Activated gamma-delta T cell treated with anti-CD3 and anti-CD28 coated beads, Interleukin-2, amount 50 U/mL, for 16 hours (primary cell): ENCODE measurements at regions not wholly inside any gene's neighbourhood (a gene's known extent, or its start where the extent isn't known, plus 50 kb on each side); places are given as distances from the start of the nearest gene placed in this dataset.

Experiments used
- DNase-seq: peaks from one replicate; pipeline ENCODE4 v3.0.0-alpha.2; 2020; ENCODE audit warnings: low read depth

DNA sequence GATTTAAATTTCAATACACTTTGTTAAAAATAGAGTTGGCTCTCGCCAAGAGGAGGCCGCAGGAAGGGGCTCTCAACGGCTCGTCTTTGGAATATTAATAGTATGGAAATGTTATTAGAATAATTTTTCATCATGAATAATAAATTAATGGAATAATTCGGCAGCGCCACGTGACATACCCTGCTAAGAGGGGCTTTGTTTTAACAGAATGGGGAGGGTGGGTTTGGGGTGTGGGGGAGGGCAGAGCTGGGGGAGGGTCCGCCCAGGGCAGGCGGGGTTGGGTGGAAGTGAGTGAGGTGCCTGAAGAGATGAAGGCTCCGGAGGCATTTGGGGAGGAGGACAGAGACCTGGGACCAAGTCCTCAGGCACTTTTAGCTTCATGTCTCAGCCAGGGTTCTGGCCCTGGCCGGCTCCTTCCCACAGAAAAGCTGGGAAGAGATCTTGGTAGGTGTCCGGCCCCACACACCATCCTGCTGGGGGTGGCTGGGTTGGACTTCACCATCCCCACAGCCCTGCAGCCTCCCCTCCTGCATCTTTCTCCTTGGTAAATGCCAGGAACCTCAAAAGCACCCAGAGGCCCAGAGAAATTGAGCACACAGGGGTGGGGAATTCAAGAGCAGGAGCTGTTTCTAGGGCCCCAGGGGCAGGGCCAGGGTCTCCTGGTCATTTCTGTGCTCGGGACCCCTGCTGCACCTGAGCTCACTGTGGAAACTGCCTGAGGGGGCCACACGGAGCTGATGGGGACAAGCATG lies 93.6 kb upstream of the BHLHE23 start:
- DNase-seq = no peak

DNA sequence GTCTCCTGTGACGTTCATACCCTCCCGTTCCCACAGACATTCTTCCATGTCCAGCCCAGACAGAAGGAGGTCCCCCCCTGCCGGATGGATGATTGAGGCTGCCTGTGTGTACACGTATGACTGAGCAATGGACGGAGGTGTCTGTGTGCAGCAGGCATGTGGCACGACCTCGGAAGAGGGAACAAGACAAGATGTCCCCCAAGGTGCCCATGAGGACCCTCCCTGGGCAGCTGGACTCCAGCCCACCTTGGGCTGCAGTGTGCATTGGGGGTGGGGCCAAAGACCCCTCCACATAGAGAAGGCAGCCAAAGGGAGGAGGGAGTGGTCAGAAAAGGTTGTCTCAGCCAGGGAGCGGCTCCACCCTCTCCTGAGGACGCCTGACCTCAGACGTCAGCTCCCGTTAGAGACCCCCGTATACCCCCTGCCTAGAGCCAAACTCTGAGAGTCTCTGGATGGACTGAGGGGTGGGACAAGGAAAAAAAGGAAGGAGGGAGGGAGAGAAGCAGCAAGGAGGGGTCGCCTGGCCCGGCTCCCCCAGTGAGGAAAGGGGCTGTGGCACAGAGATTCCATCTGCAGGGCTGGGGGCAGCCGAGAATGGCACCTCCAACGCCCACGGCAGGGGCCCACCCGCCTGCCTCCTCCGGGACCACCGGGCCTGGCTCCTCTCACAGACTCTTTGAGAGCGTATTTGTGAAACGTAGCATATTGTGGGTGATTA lies 92.9 kb upstream of the BHLHE23 start:
- no peak for DNase-seq

DNA sequence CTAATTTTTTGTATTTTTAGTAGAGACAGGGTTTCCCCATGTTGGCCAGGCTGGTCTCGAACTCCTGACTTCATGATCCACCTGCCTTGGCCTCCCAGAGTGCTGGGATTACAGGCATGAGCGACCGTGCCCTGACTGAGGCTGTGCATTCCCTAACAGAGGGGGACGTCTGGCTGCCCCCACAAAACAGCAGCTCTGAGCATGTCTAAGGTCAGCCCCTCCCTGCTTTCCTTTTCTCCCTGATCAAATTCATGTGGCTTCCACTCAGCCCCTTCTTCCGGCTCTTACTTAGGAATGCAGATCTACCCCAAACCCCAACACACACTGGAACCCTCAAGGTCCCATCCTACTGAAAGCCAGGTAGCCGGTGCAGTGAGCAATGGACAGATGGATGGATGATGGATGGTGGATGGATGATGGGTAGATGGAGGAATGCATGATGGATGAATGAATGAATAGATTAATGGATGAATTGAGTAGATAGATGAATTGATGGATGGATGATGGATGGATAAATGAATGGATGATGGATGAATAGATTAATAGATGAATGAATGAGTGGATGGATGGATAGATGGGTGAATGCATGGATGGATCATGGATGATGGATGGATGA lies 91.5 kb upstream of the BHLHE23 start:
- DNase-seq = no peak

DNA sequence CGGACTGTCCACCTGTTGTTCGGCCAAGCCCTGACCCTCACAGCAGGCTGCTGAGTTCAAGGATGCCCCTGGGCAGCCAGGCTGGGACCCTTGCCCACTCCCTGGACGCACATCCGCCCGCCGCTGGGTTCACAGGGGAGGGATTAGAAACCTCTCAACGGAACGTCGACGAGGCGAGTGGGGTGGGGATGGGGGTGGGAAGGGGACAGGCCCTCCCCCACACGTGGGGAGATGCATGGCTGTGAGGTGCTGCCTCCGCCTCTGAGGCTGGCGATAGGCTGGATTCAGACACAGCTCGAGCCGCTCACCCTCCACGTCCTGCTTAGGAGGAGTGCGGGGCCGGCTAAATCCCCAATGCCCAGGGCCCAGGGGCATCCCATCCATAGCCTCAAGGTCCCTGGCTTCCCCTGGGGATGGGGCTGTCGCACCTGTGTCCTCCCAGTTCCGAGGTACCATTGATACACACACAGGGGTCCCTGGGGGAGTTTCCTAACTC lies 90.6 kb upstream of the BHLHE23 start:
- no peak for DNase-seq

DNA sequence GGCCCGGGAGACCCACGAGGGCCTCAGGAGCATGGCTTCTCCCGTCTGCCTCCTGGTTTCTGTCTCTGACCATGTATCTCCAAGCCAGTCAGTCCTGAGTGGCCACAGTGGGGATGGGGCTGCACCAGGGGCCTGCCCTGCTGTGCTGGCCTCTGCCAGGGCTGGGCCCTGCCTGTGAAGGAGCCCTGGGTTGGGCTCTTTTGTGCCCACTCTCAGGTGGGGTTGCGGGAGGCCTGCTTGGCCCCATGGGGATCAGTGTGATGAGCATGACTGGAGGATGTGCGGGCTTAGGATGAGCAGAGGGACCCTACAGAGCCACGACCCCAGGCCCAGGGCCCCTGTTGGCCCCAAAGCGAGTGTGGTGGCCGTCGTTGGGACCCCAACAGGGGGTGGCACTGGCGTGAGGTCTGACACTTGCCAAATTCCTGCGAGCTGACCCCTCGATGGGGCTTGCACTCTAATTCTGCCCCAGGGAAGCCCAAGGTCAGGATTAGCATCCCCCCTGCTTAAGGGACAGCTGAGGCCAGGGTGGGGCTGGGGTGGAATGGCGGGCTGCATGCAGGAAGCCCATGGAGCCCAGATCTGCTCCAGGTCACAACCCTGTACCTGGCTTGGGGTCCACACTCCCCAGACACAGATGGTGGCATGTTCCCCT lies 90.0 kb upstream of the BHLHE23 start:
- no peak for DNase-seq

DNA sequence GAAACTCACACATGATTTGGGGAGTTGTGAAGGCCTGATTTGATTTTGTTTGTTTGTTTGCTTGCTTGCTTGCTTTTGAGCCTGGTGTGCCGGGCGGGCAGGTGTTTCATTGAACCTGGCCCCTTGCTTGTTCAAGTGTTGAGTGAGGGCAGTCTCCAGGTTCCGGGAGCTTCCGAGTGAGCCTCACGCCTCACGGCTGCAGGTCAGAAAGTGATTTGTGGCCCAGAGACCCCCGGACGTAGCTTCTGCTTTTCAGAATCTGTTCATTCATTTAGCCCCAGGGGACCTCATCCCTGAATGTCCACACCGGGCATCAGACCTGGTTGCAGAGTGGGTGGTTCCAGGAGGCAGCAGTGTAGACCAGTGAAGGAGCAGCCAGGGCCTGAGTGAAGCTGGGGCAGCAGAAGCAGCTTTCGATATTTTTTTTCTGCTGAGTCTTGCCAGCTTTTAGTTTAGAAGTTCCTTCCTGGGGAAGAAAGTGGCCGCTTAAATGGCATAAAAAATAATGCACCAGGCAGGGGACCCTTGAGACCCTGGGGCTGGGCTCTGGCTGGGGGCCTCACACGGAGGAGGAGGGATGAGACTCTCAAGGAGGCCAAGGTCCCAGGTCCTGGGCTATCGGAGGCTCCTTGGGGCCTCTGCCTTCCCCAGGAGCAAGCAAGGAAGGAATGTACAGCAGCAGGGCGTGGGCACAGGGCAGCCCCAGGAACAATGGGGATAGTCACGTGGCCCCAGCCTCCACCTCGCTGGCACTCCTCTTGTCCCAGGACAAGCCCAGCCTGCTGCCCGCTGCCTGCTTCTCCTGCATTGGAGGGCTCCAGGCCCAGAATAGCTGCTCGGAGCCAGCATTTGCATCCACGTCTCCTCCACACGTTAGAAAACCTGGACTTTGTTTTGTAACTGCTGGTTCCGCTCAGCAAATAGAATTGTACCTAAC lies 89.2 kb upstream of the BHLHE23 start:
- DNase-seq = no peak

DNA sequence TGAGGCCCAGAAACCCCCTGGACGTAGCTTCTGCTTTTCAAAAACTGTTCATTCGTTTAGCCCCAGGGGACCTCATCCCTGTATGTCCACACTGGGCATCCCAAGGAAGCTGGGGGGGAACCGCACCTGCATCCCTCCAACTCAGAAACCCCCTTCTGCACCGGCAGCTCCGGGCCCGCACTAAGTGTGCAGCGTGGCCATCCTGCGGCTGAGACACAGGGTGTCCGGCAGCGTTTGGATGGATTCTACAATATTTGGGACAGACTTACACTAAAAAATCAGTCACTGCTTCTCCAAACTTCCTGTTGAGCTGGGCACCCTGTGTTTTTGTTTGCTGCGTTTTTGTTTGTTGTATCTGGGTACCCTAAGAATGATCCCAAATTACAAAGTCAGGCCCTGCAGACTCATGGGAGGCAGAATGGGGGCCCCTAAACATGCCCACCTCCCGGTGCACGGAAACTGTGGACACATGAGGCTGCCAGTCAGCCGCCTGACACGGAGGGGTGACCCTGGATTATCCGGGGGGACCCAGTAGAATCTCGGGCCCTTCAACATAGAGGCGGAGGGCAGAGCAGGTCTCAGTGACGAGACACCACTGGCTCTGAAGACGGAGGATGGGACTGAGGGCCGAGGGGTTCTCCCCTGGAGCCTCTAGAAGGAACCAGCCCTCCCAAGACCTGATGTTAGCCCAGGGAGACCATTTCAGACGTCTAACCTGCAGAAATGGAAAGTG lies 88.2 kb upstream of the BHLHE23 start:
- no peak for DNase-seq

DNA sequence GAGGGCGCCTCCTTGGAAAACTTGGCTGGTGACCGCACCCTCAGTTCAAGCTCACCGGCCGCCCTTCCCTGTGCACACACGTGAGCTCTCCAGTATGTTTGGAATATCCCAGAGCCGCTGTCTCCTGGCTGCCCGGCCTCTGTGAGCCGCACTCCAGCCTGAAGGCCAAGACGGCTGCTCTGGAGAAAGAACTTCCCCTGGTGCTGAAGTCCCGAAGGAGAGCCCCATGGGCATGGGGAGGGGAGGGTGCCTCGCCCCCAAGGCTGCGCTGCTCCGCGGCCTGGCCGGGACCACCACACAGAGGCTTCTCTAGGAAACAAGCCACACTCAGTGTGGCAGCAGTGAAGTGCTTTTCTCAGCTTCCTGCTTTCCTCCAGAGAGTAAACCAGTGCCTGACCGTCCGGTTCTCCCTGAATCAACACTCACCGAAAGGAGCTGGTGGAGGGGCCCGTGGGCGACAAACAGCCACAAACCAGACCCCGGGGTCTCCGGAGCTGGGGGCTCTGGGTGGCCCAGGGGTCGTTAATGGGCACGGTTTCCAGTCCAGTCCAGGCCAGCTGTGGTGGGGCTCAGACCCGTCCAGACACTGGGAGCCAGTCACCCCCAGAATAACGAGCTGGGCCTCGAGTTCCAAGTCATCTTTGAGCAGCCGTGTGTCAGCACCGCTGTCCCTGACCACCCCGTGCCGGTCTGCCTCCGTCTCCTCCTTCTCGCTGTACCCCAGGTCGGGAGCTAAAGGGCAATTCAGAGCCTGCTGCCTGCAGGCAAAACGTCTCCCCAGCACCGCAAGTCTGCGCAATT lies 87.4 kb upstream of the BHLHE23 start:
- no peak for DNase-seq

DNA sequence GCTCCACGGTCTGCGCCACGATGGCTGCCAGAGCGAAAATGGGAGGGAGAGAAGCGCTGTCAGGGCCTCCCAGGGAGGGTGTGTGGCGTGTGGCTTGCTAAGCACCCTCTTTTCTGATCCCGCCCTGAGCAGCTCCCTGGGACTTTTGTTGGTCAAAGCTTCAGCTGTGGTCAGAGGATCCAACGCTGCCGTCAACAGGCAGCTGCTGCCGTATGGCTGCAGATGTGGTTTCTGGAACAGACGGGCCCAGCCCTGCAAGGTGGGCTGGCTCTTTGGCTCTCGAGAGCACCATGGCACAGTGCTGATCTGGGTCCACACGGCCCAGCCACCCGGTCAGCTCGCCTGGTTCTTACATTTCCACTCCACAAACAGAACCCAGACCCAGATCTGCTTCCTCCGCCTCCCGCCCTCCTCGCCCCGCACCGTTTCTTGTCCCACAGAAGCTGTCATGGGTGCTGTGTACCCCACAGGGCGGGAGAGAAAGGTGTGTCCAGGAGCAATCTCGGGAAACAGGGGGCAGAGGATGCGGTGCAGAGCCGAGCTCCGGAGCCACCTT lies 86.0 kb upstream of the BHLHE23 start:
- no peak for DNase-seq

DNA sequence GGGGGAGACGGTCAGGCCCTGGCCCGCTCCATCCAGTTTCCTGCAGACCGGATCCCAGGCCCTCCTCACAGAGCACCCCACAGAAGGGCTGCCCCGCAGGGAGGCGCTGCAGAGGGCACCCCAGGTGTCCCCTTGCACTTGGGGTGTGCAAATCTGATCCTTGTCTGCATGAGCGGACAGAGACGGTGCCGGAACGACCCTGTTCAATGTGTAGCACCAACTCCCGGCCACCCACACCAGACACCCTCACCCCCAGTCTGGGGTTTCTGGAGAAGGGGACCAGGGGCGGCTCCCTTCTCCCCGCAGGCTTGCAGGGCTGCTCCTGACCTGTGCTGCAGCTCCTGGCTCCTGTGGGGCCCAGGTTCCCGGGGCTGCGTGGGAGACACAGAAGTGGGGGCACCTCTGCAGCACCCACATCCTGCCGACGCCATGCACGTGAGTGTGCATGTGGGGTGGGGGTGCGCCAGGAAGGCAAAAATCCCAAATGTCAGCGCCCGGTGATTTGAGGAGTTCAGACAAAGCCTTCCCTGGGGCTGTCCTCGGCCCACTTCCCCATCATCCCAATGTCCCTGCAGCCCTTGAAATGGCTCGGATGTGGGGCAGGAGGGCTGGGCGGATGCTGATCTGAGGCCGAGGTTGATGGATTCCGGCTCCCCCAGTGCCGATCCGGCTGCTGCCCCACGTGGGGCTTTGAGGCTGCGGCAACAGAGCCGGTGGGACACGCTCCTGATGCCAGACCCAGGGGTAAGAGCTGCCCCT lies 85.3 kb upstream of the BHLHE23 start:
- no peak for DNase-seq

DNA sequence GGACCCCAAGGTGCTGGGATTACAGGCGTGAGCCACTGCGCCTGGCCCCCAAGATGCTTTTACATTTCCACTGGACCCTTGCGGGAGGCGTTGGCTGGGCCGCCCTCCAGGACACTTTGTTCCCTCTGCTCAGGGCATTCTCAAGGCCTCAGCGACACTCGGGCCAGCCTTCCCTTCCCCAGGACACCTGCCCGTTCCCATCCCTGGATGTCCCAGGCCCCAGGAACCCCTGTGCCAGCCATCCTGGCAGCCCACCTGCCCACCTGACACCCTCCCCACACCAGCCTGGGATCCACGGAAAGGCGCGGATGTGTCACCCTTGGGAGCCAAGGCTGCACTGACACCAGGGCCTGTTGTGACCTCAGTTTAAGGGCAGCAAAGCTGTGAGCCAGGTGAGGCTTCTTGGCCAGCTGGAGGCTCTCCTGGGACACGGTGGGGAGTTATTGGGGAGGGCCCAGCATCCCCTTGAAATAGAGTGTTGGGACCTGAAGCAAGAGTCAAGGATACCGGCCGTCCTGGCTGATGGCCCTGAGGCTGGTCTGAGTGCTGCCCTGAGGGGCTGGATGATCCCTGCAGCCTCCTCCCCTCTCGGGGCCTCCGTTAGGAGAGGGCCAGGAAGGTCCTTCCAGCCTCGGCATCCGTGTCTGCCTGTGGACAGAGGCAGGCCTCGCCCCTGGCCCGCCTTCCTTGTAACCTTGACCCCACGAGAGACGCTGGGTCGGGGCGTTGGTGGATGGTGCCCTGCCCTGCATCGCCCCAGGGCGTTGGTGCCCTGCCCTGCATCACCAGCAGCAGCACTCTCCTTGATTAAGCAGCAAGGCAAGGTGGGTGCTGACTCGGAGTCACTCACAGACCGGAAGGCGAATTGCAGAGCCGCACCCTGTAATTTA lies 84.2 kb upstream of the BHLHE23 start:
- DNase-seq = no peak

DNA sequence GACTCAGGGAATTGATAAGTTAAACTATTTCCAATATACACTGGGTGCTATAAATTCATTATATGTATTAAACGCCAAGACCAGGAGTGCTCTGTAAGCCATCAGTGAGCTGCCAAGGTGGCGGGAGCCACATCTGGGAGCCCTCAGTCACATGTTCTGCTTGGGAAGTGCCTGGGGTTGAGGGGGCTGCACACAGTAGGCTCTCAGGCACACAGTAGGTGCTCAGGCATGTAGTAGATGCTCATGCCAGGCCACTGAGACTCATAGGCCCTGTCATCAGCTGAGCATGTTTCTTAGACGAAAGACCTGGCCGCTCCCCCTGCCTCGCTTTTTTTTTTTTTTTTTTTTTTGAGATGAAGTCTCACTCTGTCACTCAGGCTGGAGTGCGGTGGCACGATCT lies 83.3 kb upstream of the BHLHE23 start:
- DNase-seq = no peak

DNA sequence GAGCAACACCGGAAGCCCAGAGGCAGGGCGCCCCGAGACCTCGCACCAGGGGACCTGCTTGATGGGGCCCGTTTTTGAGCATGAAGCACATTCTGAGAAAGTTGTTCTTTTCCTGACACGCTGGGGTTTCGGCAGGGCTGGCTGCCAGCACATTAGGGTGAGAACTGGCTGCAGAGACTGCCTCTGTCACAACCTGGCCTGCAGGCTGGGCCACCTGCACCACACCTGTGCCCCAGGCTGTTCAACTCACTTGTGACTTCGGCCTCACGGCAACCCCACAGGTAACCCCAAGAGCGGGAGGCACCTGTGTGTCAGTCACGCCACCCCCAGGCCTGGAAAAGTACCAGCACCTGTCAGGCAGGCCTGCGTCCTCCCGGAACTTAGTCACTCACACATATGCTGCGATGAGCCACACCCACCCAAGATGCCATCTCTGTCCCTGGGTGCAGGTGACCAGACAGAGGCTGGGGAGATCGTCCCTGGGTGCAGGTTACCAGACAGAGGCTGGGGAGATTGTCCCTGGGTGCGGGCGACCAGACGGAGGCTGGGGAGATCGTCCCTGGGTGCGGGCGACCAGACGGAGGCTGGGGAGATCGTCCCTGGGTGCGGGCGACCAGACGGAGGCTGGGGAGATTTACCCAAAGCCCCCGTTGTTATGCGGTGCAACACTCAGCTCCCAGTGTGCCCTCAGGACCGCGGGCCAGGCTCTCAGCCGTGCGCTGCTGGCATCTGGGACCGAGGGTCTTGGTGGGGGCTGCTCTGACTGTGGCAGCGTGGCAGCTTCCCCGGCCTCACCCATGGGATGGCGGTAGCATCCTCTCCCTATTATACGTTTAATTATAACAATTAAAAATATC lies 82.5 kb upstream of the BHLHE23 start:
- DNase-seq = no peak

DNA sequence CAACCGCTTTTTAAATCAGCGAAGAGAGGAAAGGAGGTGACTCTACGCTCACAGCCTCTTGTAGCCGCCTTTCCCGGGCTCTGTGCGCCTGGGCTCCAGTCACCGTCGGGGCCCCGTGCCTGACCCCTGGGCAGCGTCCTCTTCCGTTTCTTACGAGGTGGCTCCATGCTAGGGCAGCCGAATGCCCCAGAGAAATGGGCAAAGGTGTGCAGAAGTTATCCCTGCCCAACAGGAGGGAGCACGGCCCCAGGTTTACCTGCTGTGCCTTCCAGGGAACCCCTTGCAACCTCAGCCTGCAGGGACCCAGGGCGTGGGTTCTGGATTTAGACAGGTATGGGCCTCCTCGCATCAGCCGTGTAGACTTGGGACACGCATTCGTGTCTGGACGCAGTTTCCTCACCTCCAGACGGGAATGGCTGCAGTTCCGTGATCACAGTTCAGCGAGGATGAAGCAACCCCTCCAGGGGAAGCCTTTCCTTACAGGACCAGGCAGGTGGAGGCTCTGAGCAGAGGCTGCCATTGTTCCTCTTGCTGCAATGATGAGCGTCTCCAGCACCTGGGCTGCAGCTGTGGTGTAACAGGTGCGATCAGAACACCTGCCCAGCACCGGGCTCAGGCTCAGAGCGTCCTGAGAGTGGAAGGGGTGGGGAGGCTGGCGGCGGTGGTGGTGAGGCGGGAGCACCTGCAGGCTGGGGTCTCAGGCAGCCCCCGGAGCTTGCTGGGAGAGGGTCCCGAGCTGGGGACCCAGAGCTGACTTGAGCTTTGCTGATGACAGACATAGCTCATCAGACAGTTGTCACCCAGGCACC lies 81.3 kb upstream of the BHLHE23 start:
- no peak for DNase-seq

DNA sequence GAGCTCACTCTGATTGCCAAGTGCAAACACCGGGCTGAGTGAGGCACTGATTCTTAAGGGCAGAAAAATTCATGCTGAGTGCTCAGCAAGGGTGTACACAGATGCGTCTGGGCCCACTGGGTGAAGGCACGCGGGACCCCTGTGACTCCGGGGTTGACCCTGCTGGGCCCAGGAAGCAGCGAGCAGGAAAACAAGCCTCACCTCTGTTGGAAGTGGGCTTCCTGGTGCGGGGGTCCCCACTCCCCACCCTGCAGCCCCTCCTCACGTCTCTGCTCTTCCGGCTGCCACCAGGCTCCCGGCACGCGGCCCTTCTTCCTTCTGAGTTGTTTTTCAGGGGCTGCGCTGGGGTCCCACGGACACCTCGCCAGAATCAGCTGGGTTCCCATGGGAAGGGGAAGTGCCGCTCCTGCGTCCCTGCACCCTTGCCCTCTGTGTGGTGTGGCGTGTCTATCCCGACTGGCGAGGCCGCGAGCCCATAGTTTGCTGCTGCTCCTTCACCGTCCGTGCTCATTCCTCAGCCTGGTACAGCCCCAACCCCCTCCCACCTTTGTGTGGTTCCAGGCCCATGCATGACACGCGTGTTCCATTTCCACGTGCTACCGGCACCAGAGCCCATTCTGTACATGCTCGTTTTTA lies 80.6 kb upstream of the BHLHE23 start:
- no peak for DNase-seq
